HepG2 (cell line): ENCODE measurements at regions not wholly inside any gene's neighbourhood (a gene's known extent, or its start where the extent isn't known, plus 50 kb on each side); places are given as distances from the start of the nearest gene placed in this dataset.

Source experiments
- NR3C1 ChIP-seq: sonication (generic); formaldehyde crosslinking; IDR thresholded peaks from 2 replicates; pipeline ENCODE4 v1.4.0; 2020; ENCODE audit warnings: missing genetic modification reagents
- RBAK ChIP-seq: sonication (generic); formaldehyde crosslinking; IDR thresholded peaks from 2 replicates; pipeline ENCODE4 v1.5.1; 2020; ENCODE audit warnings: mild to moderate bottlenecking, missing genetic modification reagents
- SUZ12 ChIP-seq: fragments of 150-350 bp; IDR thresholded peaks from 2 replicates; pipeline ENCODE4 v1.6.1; 2014; ENCODE audit warnings: low read depth, low read length
- ZFX ChIP-seq: sonication (generic); formaldehyde crosslinking; IDR thresholded peaks from 2 replicates; pipeline ENCODE4 v1.4.0; 2020; ENCODE audit warnings: mild to moderate bottlenecking, low read depth, missing genetic modification reagents, moderate library complexity
- ZNF232 ChIP-seq: sonication (generic); formaldehyde crosslinking; IDR thresholded peaks from 2 replicates; pipeline ENCODE4 v1.4.0; 2020; ENCODE audit warnings: missing genetic modification reagents, borderline replicate concordance
- ZNF235 ChIP-seq: sonication (generic); formaldehyde crosslinking; IDR thresholded peaks from 2 replicates; pipeline ENCODE4 v1.8.1; 2023; ENCODE audit warnings: mild to moderate bottlenecking, missing genetic modification reagents, borderline replicate concordance
- ZSCAN29 ChIP-seq: sonication (generic); formaldehyde crosslinking; conservative IDR thresholded peaks from 2 replicates; pipeline ENCODE4 v1.4.0; 2020; ENCODE audit warnings: mild to moderate bottlenecking, missing genetic modification reagents
- TF ChIP-seq, protein P1 (sequence below): IDR thresholded peaks from 2 replicates; pipeline ENCODE4 v1.6.1; 2012; ENCODE audit warnings: low read length, improper control_type of control experiment
- TF ChIP-seq, protein P2 (sequence below): sonication (generic); formaldehyde crosslinking; IDR thresholded peaks from 2 replicates; pipeline ENCODE4 v1.4.0; 2020; ENCODE audit warnings: missing genetic modification reagents
- TF ChIP-seq, protein P3 (sequence below): sonication (generic); formaldehyde crosslinking; IDR thresholded peaks from 2 replicates; pipeline ENCODE4 v1.4.0; 2020; ENCODE audit warnings: mild to moderate bottlenecking, missing genetic modification reagents
- TF ChIP-seq, protein P4 (sequence below): IDR thresholded peaks from 2 replicates; pipeline ENCODE4 v1.6.1; 2012; ENCODE audit warnings: inconsistent platforms

DNA sequence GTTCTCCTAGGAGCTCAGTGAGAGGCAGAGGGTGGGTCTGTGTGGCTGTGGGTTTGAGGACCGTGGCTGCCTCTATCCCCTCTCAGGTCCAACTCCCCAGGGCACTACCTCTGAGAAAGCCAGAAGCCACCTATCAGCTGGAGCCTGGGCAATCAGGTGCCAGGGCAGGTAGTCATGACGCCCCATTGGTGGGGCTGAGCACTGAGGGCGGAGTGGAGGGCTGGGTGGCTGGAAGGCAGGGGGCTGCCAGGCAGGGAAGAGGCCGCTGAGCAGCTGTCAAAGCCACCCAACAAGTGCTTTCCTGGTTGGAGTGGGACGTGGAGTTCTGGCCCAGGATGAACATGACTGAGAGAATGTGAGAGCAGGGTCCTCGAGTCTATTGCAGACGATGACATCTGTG is 164.9 kb upstream of the AJAP1 start:
- TF ChIP-seq, protein P1, sequence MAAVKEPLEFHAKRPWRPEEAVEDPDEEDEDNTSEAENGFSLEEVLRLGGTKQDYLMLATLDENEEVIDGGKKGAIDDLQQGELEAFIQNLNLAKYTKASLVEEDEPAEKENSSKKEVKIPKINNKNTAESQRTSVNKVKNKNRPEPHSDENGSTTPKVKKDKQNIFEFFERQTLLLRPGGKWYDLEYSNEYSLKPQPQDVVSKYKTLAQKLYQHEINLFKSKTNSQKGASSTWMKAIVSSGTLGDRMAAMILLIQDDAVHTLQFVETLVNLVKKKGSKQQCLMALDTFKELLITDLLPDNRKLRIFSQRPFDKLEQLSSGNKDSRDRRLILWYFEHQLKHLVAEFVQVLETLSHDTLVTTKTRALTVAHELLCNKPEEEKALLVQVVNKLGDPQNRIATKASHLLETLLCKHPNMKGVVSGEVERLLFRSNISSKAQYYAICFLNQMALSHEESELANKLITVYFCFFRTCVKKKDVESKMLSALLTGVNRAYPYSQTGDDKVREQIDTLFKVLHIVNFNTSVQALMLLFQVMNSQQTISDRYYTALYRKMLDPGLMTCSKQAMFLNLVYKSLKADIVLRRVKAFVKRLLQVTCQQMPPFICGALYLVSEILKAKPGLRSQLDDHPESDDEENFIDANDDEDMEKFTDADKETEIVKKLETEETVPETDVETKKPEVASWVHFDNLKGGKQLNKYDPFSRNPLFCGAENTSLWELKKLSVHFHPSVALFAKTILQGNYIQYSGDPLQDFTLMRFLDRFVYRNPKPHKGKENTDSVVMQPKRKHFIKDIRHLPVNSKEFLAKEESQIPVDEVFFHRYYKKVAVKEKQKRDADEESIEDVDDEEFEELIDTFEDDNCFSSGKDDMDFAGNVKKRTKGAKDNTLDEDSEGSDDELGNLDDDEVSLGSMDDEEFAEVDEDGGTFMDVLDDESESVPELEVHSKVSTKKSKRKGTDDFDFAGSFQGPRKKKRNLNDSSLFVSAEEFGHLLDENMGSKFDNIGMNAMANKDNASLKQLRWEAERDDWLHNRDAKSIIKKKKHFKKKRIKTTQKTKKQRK = no peak
- no peak for TF ChIP-seq ZNF235 (CRISPR knock-in tag)
- TF ChIP-seq, protein P2, sequence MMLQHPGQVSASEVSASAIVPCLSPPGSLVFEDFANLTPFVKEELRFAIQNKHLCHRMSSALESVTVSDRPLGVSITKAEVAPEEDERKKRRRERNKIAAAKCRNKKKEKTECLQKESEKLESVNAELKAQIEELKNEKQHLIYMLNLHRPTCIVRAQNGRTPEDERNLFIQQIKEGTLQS = no peak
- no peak for TF ChIP-seq ZFX
- TF ChIP-seq ZSCAN29 (CRISPR knock-in tag) = no peak
- TF ChIP-seq SUZ12 = no peak
- TF ChIP-seq NR3C1 = no peak
- TF ChIP-seq, protein P3, sequence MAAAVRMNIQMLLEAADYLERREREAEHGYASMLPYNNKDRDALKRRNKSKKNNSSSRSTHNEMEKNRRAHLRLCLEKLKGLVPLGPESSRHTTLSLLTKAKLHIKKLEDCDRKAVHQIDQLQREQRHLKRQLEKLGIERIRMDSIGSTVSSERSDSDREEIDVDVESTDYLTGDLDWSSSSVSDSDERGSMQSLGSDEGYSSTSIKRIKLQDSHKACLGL (CRISPR knock-in tag) = no peak
- TF ChIP-seq, protein P4, sequence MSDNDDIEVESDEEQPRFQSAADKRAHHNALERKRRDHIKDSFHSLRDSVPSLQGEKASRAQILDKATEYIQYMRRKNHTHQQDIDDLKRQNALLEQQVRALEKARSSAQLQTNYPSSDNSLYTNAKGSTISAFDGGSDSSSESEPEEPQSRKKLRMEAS = no peak
- no peak for TF ChIP-seq RBAK (CRISPR knock-in tag)
- no peak for TF ChIP-seq ZNF232 (CRISPR knock-in tag)
